OCI-LY7 (cell line): ENCODE measurements at regions not wholly inside any gene's neighbourhood (a gene's known extent, or its start where the extent isn't known, plus 50 kb on each side); places are given as distances from the start of the nearest gene placed in this dataset.

Experiments
- BruUV-seq: library from RNA; stranded (reverse); fragments of 400-500 nt; replicated peaks from 2 replicates; lab custom pipeline; 2021; lab: Mats Ljungman, UMichigan
- CTCF ChIA-PET: fragments of 300-600 bp; sonication (Branson Sonifier 250); formaldehyde crosslinking; loops from one replicate; lab custom pipeline; 2022; ENCODE audit warnings: antibody characterized with exemption; ENCODE audit not compliant: unreplicated experiment; lab: Charles Lee
- POLR2A ChIA-PET: fragments of 300-600 bp; sonication (Branson Sonifier 250); formaldehyde crosslinking; loops from one replicate; lab custom pipeline; 2022; ENCODE audit warnings: antibody characterized with exemption; lab: Charles Lee
- DNase-seq: peaks from one replicate; pipeline ENCODE4 v3.0.0-alpha.2; 2015; ENCODE audit warnings: low spot score
- H2AFZ ChIP-seq: fragments of 200-600 bp; sonication (generic), shearing (Covaris generic); 2 replicates; pipeline ENCODE4 v1.6.1; 2014; ENCODE audit warnings: mild to moderate bottlenecking, antibody characterized with exemption, low read length, moderate library complexity
- H3K27ac ChIP-seq: fragments of 200-600 bp; sonication (generic); 2 replicates; pipeline ENCODE4 v1.5.1; 2014; ENCODE audit warnings: mixed run types, low read depth, mild to moderate bottlenecking, moderate library complexity, low read length, inconsistent platforms; ENCODE audit not compliant: poor library complexity, severe bottlenecking
- H3K36me3 ChIP-seq: fragments of 200-600 bp; sonication (generic); 2 replicates; pipeline ENCODE4 v1.6.1; 2014; ENCODE audit warnings: mild to moderate bottlenecking, antibody characterized with exemption, low read length, moderate library complexity, mixed read lengths; ENCODE audit not compliant: insufficient read depth
- H3K4me1 ChIP-seq: fragments of 200-600 bp; sonication (generic); 2 replicates; pipeline ENCODE4 v1.5.1; 2014; ENCODE audit warnings: mild to moderate bottlenecking, low read length; ENCODE audit not compliant: insufficient read depth, poor library complexity, severe bottlenecking
- H3K4me2 ChIP-seq: fragments of 200-600 bp; sonication (generic); 2 replicates; pipeline ENCODE4 v1.6.1; 2014; ENCODE audit warnings: mild to moderate bottlenecking, low read length
- H3K4me3 ChIP-seq: fragments of 200-600 bp; sonication (generic); 2 replicates; pipeline ENCODE4 v1.5.1; 2014; ENCODE audit warnings: mild to moderate bottlenecking, low read depth, low read length; ENCODE audit not compliant: poor library complexity, severe bottlenecking
- H3K79me2 ChIP-seq: fragments of 200-600 bp; sonication (generic); 2 replicates; pipeline ENCODE4 v1.6.1; 2016; ENCODE audit warnings: low read depth, mild to moderate bottlenecking, low read length, moderate library complexity, mixed read lengths; ENCODE audit not compliant: insufficient read depth
- H3K9me2 ChIP-seq: fragments of 200-600 bp; sonication (generic); 2 replicates; pipeline ENCODE4 v1.6.1; 2016; ENCODE audit warnings: mild to moderate bottlenecking, low read length, mixed read lengths; ENCODE audit not compliant: insufficient read depth
- H3K9me3 ChIP-seq: fragments of 200-600 bp; sonication (generic); 2 replicates; pipeline ENCODE4 v1.6.1; 2014; ENCODE audit warnings: mild to moderate bottlenecking, mixed run types, low read length, mixed read lengths
- H4K20me1 ChIP-seq: fragments of 200-600 bp; sonication (generic); 2 replicates; pipeline ENCODE4 v1.6.1; 2014; ENCODE audit warnings: mild to moderate bottlenecking, antibody characterized with exemption, low read length, moderate library complexity, mixed read lengths; ENCODE audit not compliant: insufficient read depth
- CTCF ChIP-seq: fragments of 200-600 bp; sonication (generic); conservative IDR thresholded peaks from 2 replicates; pipeline ENCODE4 v1.5.1; 2014; ENCODE audit warnings: mild to moderate bottlenecking, antibody characterized with exemption, low read length, moderate library complexity, mixed read lengths
- EZH2phosphoT487 ChIP-seq: fragments of 200-600 bp; sonication (generic); IDR thresholded peaks from 2 replicates; pipeline ENCODE4 v1.6.1; 2018; ENCODE audit warnings: low read depth, borderline replicate concordance, mild to moderate bottlenecking, mixed run types, antibody characterized with exemption, low read length, moderate library complexity, mixed read lengths
- intact Hi-C: fragments of 100-400 bp; cut with micrococcal nuclease; formaldehyde crosslinking; loops from one replicate; pipeline ENCODE4 v1.10.0; 2022; ENCODE audit not compliant: unreplicated experiment

GRCh38 chr13:58946274-58946673 is 1217.5 kb downstream of the DIAPH3 start:
- Histone ChIP-seq H3K36me3 (peaks cover 9% of the 10 kb centered on the region; the same call in 1 of the 2 replicates), H2AFZ (no peak overlapping the region), H3K27ac (no peak overlapping the region), H4K20me1 (no peaks in the 10 kb centered on the region), H3K4me3 (no peak overlapping the region), H3K4me1 (peaks cover 13% of the 10 kb centered on the region), H3K9me3 (peaks cover 29% of the 10 kb centered on the region; the same call in 1 of the 2 replicates), H3K79me2 (no peaks in the 10 kb centered on the region), H3K9me2 (no peaks in the 10 kb centered on the region; the same call in 1 of the 2 replicates), H3K4me2 (no peak overlapping the region)
- TF ChIP-seq CTCF: no peak
- TF ChIP-seq EZH2phosphoT487: no peak
- CTCF ChIA-PET: no interaction called here
- POLR2A ChIA-PET: interaction anchor here (0.6 to 0.8 kb wide), 3 partner anchors 10 to 103 kb away, joined by 3 read pairs; no protein-coding TSS in a partner anchor
- no TSS peak for BruUV-seq
- intact Hi-C loops: no loop called here
- no peak for DNase-seq

GRCh38 chr13:58949646-58950045 is 1214.1 kb downstream of the DIAPH3 start:
- ChIA-PET POLR2A (no interaction called here), CTCF (no interaction called here)
- Histone ChIP-seq H3K9me2 (no peaks in the 10 kb centered on the region; the same call in 1 of the 2 replicates), H3K27ac (no peak overlapping the region), H3K79me2 (no peaks in the 10 kb centered on the region), H3K4me2 (no peak overlapping the region), H3K4me1 (peaks cover 39% of the 10 kb centered on the region), H2AFZ (no peak overlapping the region), H3K9me3 (peaks cover 47% of the 10 kb centered on the region; the same call in 1 of the 2 replicates), H3K4me3 (no peak overlapping the region), H3K36me3 (peaks cover 23% of the 10 kb centered on the region), H4K20me1 (no peaks in the 10 kb centered on the region)
- intact Hi-C loops: loop anchor here (10.0 kb wide), 2 partner anchors 245 to 365 kb away; no protein-coding TSS in a partner anchor
- no TSS peak for BruUV-seq
- TF ChIP-seq CTCF (0 out of 2 replicates have a peak, but pooled peaks have one; percentile 40), EZH2phosphoT487 (no peak)
- DNase-seq: peak; percentile 41

- H3K36me3 ChIP-seq: peaks cover 23% of the 10 kb centered on the region
- peak; percentile 21 for DNase-seq
- POLR2A ChIA-PET: no interaction called here
- BruUV-seq: no TSS peak
- no peaks in the 10 kb centered on the region for H3K9me2 ChIP-seq
- intact Hi-C loops: loop anchor here (10.0 kb wide), 2 partner anchors 246 to 366 kb away; no protein-coding TSS in a partner anchor
- peaks cover 52% of the 10 kb centered on the region for H3K4me1 ChIP-seq
- TF ChIP-seq CTCF: no peak
- no peak for TF ChIP-seq EZH2phosphoT487
- H4K20me1 ChIP-seq: no peaks in the 10 kb centered on the region
- H2AFZ ChIP-seq: no peak overlapping the region
- CTCF ChIA-PET: no interaction called here
- H3K4me2 ChIP-seq: no peak overlapping the region
- peaks cover 41% of the 10 kb centered on the region; the same call in 1 of the 2 replicates for H3K9me3 ChIP-seq
- no peak overlapping the region for H3K4me3 ChIP-seq
- H3K27ac ChIP-seq: no peak overlapping the region
- no peaks in the 10 kb centered on the region for H3K79me2 ChIP-seq
Observed at GRCh38 chr13:58950911-58951310, 1212.8 kb downstream of the DIAPH3 start.
